PFSK-1 (cell line): ENCODE measurements at regions not wholly inside any gene's neighbourhood (a gene's known extent, or its start where the extent isn't known, plus 50 kb on each side); places are given as distances from the start of the nearest gene placed in this dataset.

ENCODE experiments used
- FOXP2 ChIP-seq: optimal IDR thresholded peaks from 2 replicates; pipeline ENCODE3; 2011; ENCODE audit warnings: borderline replicate concordance, control low read depth, inconsistent platforms; ENCODE audit not compliant: insufficient read depth; ENCODE audit errors: extremely low read length, extremely low read depth
- POLR2AphosphoS5 ChIP-seq: IDR thresholded peaks from 2 replicates; pipeline ENCODE4 v1.6.1; 2012; ENCODE audit warnings: low read depth, mild to moderate bottlenecking, control low read depth, low read length, moderate library complexity
- REST ChIP-seq, 2 experiments: IDR thresholded peaks; 2 replicates each; pipeline versions ENCODE4 v1.6.1 to v1.8.0; 2011 to 2012; ENCODE audit warnings: low read depth in 2 of 2, low read length in 2 of 2, control low read depth in 1 of 2, inconsistent platforms in 1 of 2, mild to moderate bottlenecking in 1 of 2, moderate library complexity in 1 of 2; ENCODE audit not compliant: insufficient read depth in 1 of 2
- SIN3A ChIP-seq: IDR thresholded peaks from 2 replicates; pipeline ENCODE4 v1.6.1; 2012; ENCODE audit warnings: mild to moderate bottlenecking, low read length, moderate library complexity, borderline replicate concordance; ENCODE audit not compliant: insufficient read depth
- TAF1 ChIP-seq: IDR thresholded peaks from 2 replicates; pipeline ENCODE4 v1.6.1; 2012; ENCODE audit warnings: low read length, control low read depth, borderline replicate concordance; ENCODE audit not compliant: insufficient read depth

- TF ChIP-seq POLR2AphosphoS5 (no peak), REST (IDR thresholded peaks at IDR 0.05; ENCODE audit: insufficient read depth in 1 of 2, low read depth in 2 of 2, low read length in 2 of 2) (no peak), TAF1 (no peak), SIN3A (no peak), FOXP2 (no peak)
Observed at GRCh38 chr5:36452424-36453006, 150.8 kb upstream of the RANBP3L start.

- no peak for TF ChIP-seq SIN3A
- TF ChIP-seq REST (IDR thresholded peaks at IDR 0.05; ENCODE audit: insufficient read depth in 1 of 2, low read depth in 2 of 2, low read length in 2 of 2): no peak
- TF ChIP-seq FOXP2: no peak
- TF ChIP-seq TAF1: no peak
- no peak for TF ChIP-seq POLR2AphosphoS5
Observed at GRCh38 chr5:36457511-36458270, 148.7 kb upstream of the SLC1A3 start.

GRCh38 chr5:36458746-36459145 lies 147.7 kb upstream of the SLC1A3 start:
- TF ChIP-seq TAF1 (no peak), POLR2AphosphoS5 (no peak), REST (IDR thresholded peaks at IDR 0.05; ENCODE audit: insufficient read depth in 1 of 2, low read depth in 2 of 2, low read length in 2 of 2) (no peak), FOXP2 (no peak), SIN3A (no peak)

GRCh38 chr5:36459176-36460135 lies 146.9 kb upstream of the SLC1A3 start:
- TF ChIP-seq TAF1 (no peak), SIN3A (no peak), REST (IDR thresholded peaks at IDR 0.05; ENCODE audit: insufficient read depth in 1 of 2, low read depth in 2 of 2, low read length in 2 of 2) (no peak), FOXP2 (no peak), POLR2AphosphoS5 (no peak)
